NCI-H2227 (cell line): ENCODE measurements at regions not wholly inside any gene's neighbourhood (a gene's known extent, or its start where the extent isn't known, plus 50 kb on each side); places are given as distances from the start of the nearest gene placed in this dataset.

Experiments used
- DNase-seq: peaks from one replicate; lab custom pipeline; 2025; ENCODE audit not compliant: unreplicated experiment; lab: John Stamatoyannopoulos, UW

GRCh38 chr12:72082986-72083820 lies 144.6 kb downstream of the TPH2 start:
- peak; percentile 9 for DNase-seq

GRCh38 chr12:72084061-72084460 lies 145.4 kb downstream of the TPH2 start:
- no peak for DNase-seq

GRCh38 chr12:72084880-72085279 lies 146.2 kb downstream of the TPH2 start:
- DNase-seq = no peak

- no peak for DNase-seq
These were observed 151.0 kb downstream of the TPH2 start for GRCh38 chr12:72089678-72090077.

- no peak for DNase-seq
These were observed 154.8 kb downstream of the TPH2 start for GRCh38 chr12:72093424-72093823.

- no peak for DNase-seq
These were observed 155.3 kb downstream of the TPH2 start for GRCh38 chr12:72093930-72094329.

- DNase-seq = no peak
These were observed 155.8 kb downstream of the TPH2 start for GRCh38 chr12:72094490-72094889.

GRCh38 chr12:72095025-72095424 lies 156.4 kb downstream of the TPH2 start:
- no peak for DNase-seq

GRCh38 chr12:72098622-72099021 lies 160.0 kb downstream of the TPH2 start:
- DNase-seq = no peak

GRCh38 chr12:72100854-72101253 lies 162.2 kb downstream of the TPH2 start:
- DNase-seq = no peak

- DNase-seq = no peak
These were observed 163.5 kb downstream of the TPH2 start for GRCh38 chr12:72102150-72102549.

GRCh38 chr12:72105849-72106248 lies 166.3 kb upstream of the TRHDE start:
- DNase-seq = no peak

- no peak for DNase-seq
These were observed 161.1 kb upstream of the TRHDE start for GRCh38 chr12:72110937-72111650.

GRCh38 chr12:72111706-72112105 lies 160.5 kb upstream of the TRHDE start:
- no peak for DNase-seq

- DNase-seq = no peak
These were observed 138.6 kb upstream of the TRHDE start for GRCh38 chr12:72133497-72134055.

GRCh38 chr12:72134246-72135020 lies 137.7 kb upstream of the TRHDE start:
- DNase-seq = no peak

GRCh38 chr12:72135021-72135301 lies 137.2 kb upstream of the TRHDE start:
- DNase-seq = no peak

- no peak for DNase-seq
These were observed 135.4 kb upstream of the TRHDE start for GRCh38 chr12:72136792-72137191.

GRCh38 chr12:72139411-72139810 lies 132.8 kb upstream of the TRHDE start:
- no peak for DNase-seq

GRCh38 chr12:72141381-72141780 lies 130.8 kb upstream of the TRHDE start:
- peak; percentile 68 for DNase-seq

- no peak for DNase-seq
These were observed 127.6 kb upstream of the TRHDE start for GRCh38 chr12:72144553-72144952.

GRCh38 chr12:72146495-72146894 lies 125.7 kb upstream of the TRHDE start:
- no peak for DNase-seq
